HL-60 (cell line): ENCODE measurements at regions not wholly inside any gene's neighbourhood (a gene's known extent, or its start where the extent isn't known, plus 50 kb on each side); places are given as distances from the start of the nearest gene placed in this dataset.

Experiments
- CTCF ChIP-seq: IDR thresholded peaks from one replicate; pipeline ENCODE4 v1.5.1; 2011; ENCODE audit warnings: low read length, control low read depth, inconsistent platforms; ENCODE audit not compliant: insufficient read depth
- REST ChIP-seq: IDR thresholded peaks from 2 replicates; pipeline ENCODE4 v1.6.1; 2012; ENCODE audit warnings: low read depth; ENCODE audit not compliant: insufficient replicate concordance

DNA sequence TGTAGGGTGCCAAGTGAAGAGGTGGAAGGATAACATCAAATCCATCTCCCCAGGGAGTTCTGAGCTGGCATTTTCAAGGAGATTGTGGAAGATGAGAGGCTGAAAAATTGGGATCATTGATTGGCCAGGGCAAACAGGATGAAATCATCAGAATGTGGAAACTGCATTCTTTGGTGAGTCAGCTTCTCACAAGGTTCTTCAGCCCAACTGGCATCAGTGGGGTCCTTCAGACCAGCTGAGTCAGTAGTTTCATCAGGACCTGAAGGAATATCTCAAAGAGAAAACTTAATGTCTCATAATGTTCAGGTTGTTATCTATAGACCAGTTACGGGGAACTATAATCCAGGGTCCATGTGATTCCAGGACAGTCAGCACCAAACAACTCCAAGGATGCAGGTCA lies 195.8 kb downstream of the HAO1 start:
- TF ChIP-seq REST (no peak), CTCF (no peak)
